Esophagus muscularis mucosa (tissue), 4 donors: ENCODE measurements at regions not wholly inside any gene's neighbourhood (a gene's known extent, or its start where the extent isn't known, plus 50 kb on each side); places are given as distances from the start of the nearest gene placed in this dataset.

Experiments used
- DNase-seq: peaks from one replicate; pipeline ENCODE4 v3.0.0-alpha.2; 2017; ENCODE audit errors: extremely low spot score
- H3K27ac ChIP-seq, 4 donors: fragments of 200-600 bp; sonication (generic); replicated peaks in 1 of 4; 1 replicate in 3 of 4; 2 replicates in 1 of 4; pipeline ENCODE4 v1.5.1; 2016 to 2019; ENCODE audit warnings: mild to moderate bottlenecking in 1 of 4
- H3K27me3 ChIP-seq, 4 donors: fragments of 200-600 bp; sonication (generic); one replicate each; pipeline versions ENCODE4 v1.5.1 to v1.6.0; 2016 to 2019
- H3K36me3 ChIP-seq, 4 donors: fragments of 200-600 bp; sonication (generic); one replicate each; pipeline ENCODE4 v1.5.1; 2016 to 2019
- H3K4me1 ChIP-seq, 4 donors: fragments of 200-600 bp; sonication (generic); one replicate each; pipeline ENCODE4 v1.5.1; 2016 to 2019
- H3K4me3 ChIP-seq, 4 donors: fragments of 200-600 bp; sonication (generic); 1 replicate in 2 of 4; 2 replicates in 2 of 4; pipeline ENCODE4 v1.5.1; 2016 to 2019; ENCODE audit warnings: mild to moderate bottlenecking in 4 of 4, moderate library complexity in 1 of 4
- H3K9me3 ChIP-seq, 4 donors: fragments of 200-600 bp; sonication (generic); 1 replicate in 3 of 4; 2 replicates in 1 of 4; pipeline ENCODE4 v1.5.1; 2016 to 2019
- CTCF ChIP-seq, 3 experiments: fragments of 200-600 bp in 2 of 3; fragments of 450-650 bp in 1 of 3; sonication (generic) in 2 of 3; IDR thresholded peaks; one replicate each; pipeline ENCODE4 v1.5.1; 2017 to 2019; ENCODE audit warnings: antibody characterized with exemption in 3 of 3, mild to moderate bottlenecking in 2 of 3, moderate library complexity in 1 of 3
- EP300 ChIP-seq: sonication (generic); formaldehyde crosslinking; IDR thresholded peaks from one replicate; pipeline ENCODE4 v1.6.1; 2017; ENCODE audit warnings: antibody characterized with exemption
- POLR2A ChIP-seq: fragments of 450-650 bp; IDR thresholded peaks from one replicate; pipeline ENCODE4 v1.6.1; 2017; ENCODE audit warnings: antibody characterized with exemption, moderate library complexity, mild to moderate bottlenecking, low read depth
- POLR2AphosphoS5 ChIP-seq, 2 donors: sonication (generic); formaldehyde crosslinking; IDR thresholded peaks; one replicate each; pipeline ENCODE4 v1.6.1; 2017; ENCODE audit warnings: antibody characterized with exemption in 2 of 2
- WGBS: methylation state at CpG from one replicate; pipeline ENCODE4 v1.1.5; 2018; 5-methylcytosine and 5-hydroxymethylcytosine counted together
- intact Hi-C: fragments of 100-400 bp; cut with DNase I; formaldehyde crosslinking; loops from one replicate; pipeline ENCODE4 v1.15.1; 2023

DNA sequence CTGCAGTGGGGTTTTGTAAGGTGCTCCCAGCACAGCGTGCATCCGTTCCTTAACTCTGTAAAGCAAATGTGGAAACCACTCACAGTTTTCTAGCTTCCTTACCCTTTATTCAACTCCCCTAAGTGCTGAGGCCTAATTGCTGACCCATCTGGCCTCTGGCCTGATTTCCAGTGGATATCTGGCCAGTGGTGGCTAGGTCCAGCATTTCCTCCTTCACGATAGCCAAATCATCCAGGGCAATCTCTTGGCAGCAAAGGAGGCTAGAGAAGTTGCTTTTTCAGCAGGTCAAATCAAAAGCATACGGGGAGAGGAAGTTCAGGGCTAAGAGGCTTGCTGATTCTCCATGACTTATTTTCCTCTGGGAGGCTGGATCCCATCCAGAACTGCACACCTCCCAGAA is 286.3 kb upstream of the VLDLR start:
- no peak overlapping the region for H3K4me3 ChIP-seq
- 65% methylated on average over 4 of the region's 4 CpGs for WGBS
- intact Hi-C loops = no loop called here
- peaks cover 0 to 33% (median 14%) of the 10 kb centered on the region in 4 donors for H3K4me1 ChIP-seq
- no peaks in the 10 kb centered on the region for H3K36me3 ChIP-seq
- no peak for TF ChIP-seq POLR2A
- TF ChIP-seq POLR2AphosphoS5 (IDR thresholded peaks at IDR 0.05) = no peak
- TF ChIP-seq CTCF (IDR thresholded peaks at IDR 0.05) = no peak
- no peak for TF ChIP-seq EP300
- no peak for DNase-seq
- H3K9me3 ChIP-seq = no peaks in the 10 kb centered on the region
- H3K27me3 ChIP-seq = no peaks in the 10 kb centered on the region
- no peak overlapping the region for H3K27ac ChIP-seq

DNA sequence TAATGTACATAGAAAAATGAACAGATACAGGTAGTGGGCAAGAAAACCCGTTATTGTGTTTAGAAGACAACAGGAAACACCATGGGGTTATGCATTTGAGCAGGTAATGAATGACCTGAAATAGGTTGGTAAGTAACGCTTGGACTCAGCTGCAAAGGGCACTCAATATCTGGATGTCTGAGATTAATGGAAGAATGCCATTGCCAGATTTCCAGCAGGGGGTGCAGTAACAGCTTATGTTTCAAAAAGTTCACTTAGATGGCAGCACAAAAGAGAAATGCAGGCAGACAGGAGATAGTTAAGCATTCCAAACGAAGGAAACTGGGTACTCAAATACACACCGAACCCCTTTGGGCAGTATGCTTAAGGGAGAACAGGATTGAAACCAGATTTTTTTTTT is 285.5 kb upstream of the VLDLR start:
- Histone ChIP-seq H3K9me3 (no peaks in the 10 kb centered on the region), H3K4me1 (peaks cover 0 to 36% (median 17%) of the 10 kb centered on the region in 4 donors), H3K27ac (no peak overlapping the region), H3K27me3 (no peaks in the 10 kb centered on the region), H3K36me3 (no peaks in the 10 kb centered on the region), H3K4me3 (no peak overlapping the region)
- 76% methylated on average over 4 of the region's 4 CpGs for WGBS
- DNase-seq = no peak
- TF ChIP-seq POLR2AphosphoS5 (IDR thresholded peaks at IDR 0.05) (no peak), POLR2A (no peak), CTCF (IDR thresholded peaks at IDR 0.05) (peak in 1 of 3 experiments; percentile 21), EP300 (no peak)
- intact Hi-C loops = no loop called here

DNA sequence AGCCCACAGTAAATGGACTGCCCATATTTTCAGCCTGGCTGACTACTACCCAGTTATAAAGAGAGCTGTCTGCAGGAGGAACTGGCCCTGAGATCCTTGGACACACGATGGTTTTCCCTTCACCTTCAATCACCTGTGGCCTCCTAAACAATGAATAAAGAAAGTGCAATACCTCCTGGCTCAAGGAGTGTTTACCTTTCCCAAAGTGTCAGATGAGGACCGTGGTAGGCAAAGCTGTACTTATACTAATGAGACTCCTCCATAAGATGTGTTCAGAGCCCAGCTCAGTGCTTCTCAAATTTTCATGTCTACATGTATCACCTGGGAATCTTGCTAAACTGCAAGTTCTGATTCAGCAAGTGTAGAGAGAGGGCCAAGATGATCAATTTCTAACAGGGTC is 284.5 kb upstream of the VLDLR start:
- no peaks in the 10 kb centered on the region for H3K9me3 ChIP-seq

DNA sequence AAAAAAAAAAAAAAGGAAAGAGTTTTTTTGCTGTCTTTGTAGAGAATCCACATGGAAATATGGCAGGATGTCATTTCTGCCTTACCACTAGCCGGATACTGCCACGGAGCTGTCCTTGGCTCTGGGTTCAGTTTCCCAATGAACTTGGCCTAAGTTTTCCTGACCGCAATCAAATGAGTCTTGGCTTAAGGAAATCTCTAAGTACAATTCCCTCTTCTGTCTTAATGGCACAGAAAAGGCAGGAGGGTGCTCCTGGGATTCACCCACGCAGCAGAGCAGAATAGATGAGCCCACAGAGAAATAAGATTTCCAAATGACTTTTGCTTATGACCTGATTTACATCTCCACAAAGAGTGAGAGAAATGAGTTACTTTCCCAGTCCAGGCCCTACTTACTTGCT is 284.0 kb upstream of the VLDLR start:
- Histone ChIP-seq H3K36me3 (no peaks in the 10 kb centered on the region), H3K27ac (no peak overlapping the region), H3K4me1 (peaks cover 0 to 36% (median 17%) of the 10 kb centered on the region in 4 donors), H3K4me3 (no peak overlapping the region), H3K9me3 (no peaks in the 10 kb centered on the region), H3K27me3 (no peaks in the 10 kb centered on the region)
- WGBS = 61% methylated on average over 4 of the region's 4 CpGs
- TF ChIP-seq POLR2A (no peak), EP300 (no peak), CTCF (IDR thresholded peaks at IDR 0.05) (no peak), POLR2AphosphoS5 (IDR thresholded peaks at IDR 0.05) (no peak)
- DNase-seq = peak; percentile 84
- intact Hi-C loops = no loop called here

More for the DNA sequence above, 284.5 kb upstream of the VLDLR start:
- no peaks in the 10 kb centered on the region for H3K36me3 ChIP-seq
- H3K27me3 ChIP-seq = no peaks in the 10 kb centered on the region
- intact Hi-C loops = no loop called here
- no peak for TF ChIP-seq POLR2A
- no peak for TF ChIP-seq POLR2AphosphoS5 (IDR thresholded peaks at IDR 0.05)
- TF ChIP-seq EP300 = no peak
- TF ChIP-seq CTCF (IDR thresholded peaks at IDR 0.05) = no peak
- H3K4me1 ChIP-seq = peaks cover 0 to 36% (median 17%) of the 10 kb centered on the region in 4 donors
- H3K27ac ChIP-seq = no peak overlapping the region
- WGBS = 62% methylated on average over 2 of the region's 2 CpGs
- peak; percentile 78 for DNase-seq
- no peak overlapping the region for H3K4me3 ChIP-seq

DNA sequence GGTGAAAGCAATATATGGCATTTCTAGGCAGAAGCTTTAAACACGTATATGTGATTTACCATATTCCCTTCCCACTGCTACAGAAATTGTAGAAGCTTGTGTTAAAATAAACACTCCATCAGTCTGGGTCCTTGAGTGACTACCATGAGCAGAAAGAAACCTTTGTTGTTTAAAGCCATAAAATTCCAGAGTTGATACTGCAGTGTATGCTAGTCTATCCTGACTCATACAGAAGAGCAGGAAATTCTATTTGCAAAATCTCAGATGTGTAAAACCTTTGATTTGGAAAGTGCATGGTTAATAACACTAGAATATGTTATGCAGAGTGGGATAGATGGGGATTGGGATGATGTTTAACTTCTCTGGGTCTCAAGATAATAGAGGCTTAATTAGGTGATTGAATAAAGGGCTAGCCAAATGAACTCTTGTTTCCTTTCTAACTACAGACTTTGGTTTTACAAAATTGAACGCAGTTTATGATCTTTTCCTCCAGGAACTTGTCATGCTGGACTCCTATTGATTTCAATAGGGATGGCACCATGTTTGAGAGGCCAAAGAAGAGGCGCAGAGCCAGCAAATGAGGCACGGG is 282.7 kb upstream of the VLDLR start:
- DNase-seq = no peak
- intact Hi-C loops = no loop called here
- Histone ChIP-seq H3K4me1 (peaks cover 0 to 36% (median 17%) of the 10 kb centered on the region in 4 donors), H3K9me3 (no peaks in the 10 kb centered on the region), H3K27ac (no peak overlapping the region), H3K36me3 (no peaks in the 10 kb centered on the region), H3K4me3 (no peak overlapping the region), H3K27me3 (no peaks in the 10 kb centered on the region)
- no peak for TF ChIP-seq POLR2AphosphoS5 (IDR thresholded peaks at IDR 0.05)
- no peak for TF ChIP-seq CTCF (IDR thresholded peaks at IDR 0.05)
- TF ChIP-seq POLR2A = no peak
- TF ChIP-seq EP300 = no peak
- WGBS = 79% methylated on average over 4 of the region's 4 CpGs
